ENCODE measurements at regions not wholly inside any gene's neighbourhood (a gene's known extent, or its start where the extent isn't known, plus 50 kb on each side); places are given as distances from the start of the nearest gene placed in this dataset.
"Not testable (repeated sequence)": the region's sequence is repeated elsewhere in the genome, so short reads cannot be mapped to it uniquely, and the experiment has no call there.

DNA sequence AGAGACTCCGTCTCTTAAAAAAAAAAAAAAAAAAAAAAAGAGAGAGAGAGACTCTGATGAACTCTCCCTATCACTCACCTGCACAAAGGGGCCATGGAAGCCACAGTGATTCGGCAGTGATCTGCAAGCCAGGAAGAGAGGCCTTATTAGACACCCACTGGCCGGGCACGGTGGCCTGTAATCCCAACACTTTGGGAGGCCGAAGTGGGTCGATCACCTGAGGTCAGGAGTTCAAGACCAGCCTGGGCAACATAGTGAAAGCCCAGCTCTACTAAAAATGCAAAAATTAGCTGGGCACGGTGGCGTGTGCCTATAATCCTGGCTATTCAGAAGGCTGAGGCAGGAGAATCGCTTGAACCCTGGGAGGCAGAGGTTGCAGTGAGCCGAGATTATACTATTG, 198.5 kb upstream of the WSCD1 start:
- DNase-seq, result no peak

GRCh38 chr17:5872831-5873230, 197.3 kb upstream of the WSCD1 start:
- no peak for DNase-seq

DNA sequence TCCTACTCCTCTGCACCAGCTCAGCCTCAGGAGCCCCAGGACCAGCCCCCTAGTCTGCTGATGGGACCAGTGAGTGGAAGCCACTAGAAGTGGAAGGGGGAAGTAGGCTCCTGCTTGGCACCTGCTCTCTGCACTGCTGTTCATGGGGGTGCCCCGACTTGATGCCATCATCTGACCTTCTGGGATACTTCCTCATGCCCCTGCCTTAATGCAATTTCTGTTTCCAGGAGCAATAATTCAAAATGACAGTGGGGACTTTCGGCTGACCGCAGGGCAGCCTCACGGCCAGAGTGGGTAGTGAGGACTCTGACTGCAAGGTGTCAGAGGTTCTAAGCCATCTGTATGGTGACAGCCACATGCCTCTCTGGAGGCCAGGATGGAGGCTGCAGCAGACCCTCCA, 196.4 kb upstream of the WSCD1 start:
- DNase-seq, result no peak

DNA sequence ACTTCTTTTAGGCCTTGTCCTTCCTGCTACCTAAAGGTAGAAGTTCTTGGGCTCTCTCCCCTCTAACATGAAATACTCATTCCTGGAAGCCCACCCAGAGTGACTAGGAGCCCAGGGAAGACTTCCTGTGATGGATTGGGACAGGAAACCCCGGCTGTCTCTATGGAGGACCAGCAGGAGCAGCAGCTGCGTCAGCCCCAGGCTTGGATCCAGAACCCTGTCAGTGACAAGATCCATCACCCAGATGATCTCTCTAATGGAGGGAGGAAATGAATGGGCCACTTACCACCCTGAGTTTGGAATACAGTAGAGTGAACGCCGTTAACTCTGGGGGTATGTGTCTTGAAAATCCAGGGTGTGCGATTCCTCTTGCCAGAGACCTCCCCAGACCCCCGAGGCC, 195.7 kb upstream of the WSCD1 start:
- DNase-seq, result no peak

GRCh38 chr17:5877366-5877765, 192.8 kb upstream of the WSCD1 start:
- no peak for DNase-seq

DNA sequence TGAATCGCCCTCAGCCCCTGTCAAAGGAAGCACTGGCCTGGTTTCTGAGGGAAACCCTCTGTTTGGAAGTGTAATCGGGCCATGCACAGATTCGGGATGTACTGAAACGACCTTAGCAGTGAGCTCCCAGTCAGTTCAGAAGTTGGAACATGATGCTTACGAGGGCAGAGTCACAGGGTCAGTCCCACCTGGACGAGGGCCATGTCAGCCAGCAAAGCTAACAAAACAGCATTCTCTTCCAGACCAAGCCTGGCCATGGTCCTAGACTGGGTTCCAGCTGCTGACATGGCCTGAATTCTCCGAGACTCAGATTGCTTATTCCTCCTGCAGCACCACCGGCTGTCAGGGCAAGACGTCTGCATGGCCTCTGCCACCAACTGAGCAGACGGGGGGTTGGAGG, 192.2 kb upstream of the WSCD1 start:
- DNase-seq, result no peak

DNA sequence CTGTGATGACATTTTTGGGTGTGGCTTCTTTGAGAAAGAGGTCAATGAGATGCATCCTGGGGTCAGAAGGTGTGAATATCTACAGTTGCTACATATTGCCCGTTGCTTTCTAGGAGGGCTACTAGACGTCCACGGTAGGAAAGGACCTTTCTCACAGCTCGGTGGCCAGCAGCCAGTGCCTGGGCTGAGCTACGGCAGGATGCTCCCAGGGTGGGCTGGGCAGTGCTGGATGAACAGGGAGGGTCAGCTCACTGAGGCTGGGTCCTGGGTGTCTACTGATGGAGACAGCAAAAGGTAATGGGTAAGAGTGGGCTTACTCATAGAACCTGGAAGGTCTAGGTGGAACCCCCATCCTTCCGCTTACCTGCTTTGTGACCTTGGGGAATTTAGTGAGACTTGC, 188.3 kb upstream of the WSCD1 start:
- no peak for DNase-seq

GRCh38 chr17:5883775-5884665, 186.2 kb upstream of the WSCD1 start:
- DNase-seq, result no peak

DNA sequence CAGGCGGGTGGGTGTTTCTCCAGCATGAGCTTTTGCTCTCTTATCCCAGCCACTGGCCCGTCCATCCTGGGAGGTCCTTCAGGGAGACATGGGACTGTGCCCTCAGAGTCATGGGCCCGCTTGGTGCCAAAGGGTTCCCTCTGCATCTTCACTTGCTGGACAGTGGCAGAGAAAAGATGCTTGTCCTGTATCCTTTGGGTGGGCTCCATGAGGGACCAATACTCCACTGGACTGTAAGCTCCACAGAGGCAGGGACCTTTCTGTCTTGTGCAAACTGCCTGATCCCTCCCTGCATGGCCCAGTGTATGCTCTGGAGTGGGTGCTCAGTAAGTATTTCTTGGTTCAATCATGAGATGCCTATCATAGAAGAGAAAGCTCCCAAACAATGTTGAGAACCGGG, 184.8 kb upstream of the WSCD1 start:
- DNase-seq, result no peak

DNA sequence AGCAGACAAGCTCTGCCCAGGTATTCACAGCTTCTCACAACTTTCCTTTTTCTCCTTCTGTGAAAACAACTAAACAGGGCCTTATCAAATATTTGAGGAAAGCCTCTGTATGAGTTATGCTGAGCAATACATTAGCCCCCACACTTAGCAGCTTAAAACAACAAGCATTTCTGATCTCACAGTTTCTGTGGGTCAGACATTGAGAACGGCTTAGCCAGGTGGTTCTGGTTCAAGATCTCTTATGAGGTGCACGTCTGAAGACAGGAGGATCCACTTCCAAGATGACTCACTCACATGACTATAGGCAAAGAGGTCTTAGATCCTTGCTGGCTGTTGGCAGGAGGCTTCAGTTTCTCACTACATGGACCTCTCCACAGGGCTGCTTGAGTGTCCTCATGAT, 181.4 kb upstream of the WSCD1 start:
- DNase-seq, result no peak

GRCh38 chr17:5892921-5893675, 177.1 kb upstream of the WSCD1 start:
- no peak for DNase-seq

DNA sequence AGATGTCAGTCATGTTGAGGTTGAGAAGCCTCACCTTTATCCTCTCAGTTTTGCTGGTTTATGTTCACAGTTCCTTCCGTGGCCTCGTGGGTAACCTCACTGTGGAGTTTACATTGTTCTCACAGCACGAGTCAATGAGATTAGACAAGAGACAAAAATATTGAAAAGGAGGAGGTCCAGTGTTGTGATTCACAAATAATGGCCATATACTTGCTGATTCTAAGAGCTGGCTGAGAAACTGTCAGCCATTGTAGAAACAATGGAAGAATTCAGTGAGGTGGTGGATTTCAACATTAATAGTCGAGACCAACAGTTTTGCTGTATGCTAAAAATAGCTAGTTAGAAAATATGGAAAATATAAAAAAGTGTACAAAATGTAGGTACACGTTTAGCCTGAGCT, 176.4 kb upstream of the WSCD1 start:
- no peak for DNase-seq

DNA sequence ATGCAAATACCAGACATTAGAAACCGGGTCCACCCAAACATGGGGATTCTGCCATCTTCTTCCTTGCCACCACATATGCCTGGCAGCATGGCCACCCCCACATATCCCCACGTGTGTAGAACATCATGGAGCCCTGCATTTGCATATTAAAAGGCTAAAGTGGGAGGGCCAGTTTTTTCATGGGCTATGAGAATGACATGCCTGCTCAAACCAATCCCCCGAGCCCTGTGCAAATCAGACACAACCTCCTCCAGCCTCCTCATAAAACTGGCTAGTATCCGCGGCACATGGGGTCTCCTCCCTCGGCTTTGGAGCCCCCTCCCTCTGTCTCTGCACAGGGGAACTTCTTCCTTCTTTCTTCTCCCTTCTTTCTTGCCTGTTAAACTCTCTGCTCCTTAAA, 174.9 kb upstream of the WSCD1 start:
- DNase-seq, result no peak

DNA sequence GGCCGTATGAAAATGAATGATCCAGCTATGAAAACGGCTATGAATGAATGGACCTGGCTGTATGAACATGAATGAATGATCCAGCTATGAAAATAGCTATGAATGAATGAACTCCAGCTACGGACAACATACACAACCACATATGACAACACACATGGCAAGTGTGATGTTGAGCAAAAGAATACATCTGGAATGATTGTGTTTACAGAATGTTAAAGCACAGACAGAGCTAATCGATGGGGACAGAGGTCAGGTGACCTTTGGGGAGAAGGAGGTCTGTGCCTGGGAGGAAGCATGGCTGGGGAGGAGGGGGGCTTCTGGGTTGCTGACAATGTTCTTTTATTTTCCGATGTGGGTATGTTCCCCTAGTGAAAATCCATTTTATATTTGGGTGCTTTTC, 174.0 kb upstream of the WSCD1 start:
- no peak for DNase-seq

GRCh38 chr17:5897275-5897911, 172.8 kb upstream of the WSCD1 start:
- DNase-seq, result no peak

DNA sequence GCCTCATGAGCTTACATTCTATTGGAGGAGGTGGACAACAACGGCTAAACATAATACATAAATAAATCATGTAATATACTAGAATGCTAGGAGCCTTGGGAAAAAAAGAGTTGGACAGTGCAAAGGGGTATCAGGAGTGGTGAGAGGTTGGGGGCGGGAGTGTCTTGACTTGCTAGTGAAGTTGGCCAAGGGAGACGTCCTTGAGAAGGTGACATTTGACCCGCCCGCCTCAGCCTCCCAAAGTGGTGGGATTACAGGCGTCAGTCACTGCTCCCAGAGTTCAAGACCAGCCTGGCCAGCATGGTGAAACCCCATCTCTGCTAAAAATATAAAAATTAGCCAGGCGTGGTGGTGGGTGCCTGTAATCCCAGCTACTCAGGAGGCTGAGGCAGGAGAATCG, 172.2 kb upstream of the WSCD1 start:
- DNase-seq, result not testable (repeated sequence)

DNA sequence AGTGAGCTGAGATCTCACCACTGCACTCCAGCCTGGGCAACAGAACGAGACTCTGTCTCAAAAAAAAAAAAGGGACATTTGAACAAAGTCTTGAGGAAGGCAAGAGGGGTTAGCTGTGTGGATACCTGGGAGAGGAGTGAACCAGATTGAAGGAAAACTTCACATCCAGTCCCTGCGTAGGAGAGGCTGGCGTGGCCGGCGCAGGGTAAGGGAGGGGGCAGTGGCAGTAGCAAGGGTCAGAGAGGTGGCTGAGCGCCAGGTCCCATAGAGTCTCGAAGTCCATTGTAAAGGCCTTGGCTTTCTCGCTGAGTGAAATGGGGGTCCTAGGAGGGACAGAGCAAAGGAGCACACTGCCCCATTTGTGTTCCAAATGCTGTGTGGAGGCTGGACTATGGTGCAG, 171.8 kb upstream of the WSCD1 start:
- DNase-seq, result no peak

DNA sequence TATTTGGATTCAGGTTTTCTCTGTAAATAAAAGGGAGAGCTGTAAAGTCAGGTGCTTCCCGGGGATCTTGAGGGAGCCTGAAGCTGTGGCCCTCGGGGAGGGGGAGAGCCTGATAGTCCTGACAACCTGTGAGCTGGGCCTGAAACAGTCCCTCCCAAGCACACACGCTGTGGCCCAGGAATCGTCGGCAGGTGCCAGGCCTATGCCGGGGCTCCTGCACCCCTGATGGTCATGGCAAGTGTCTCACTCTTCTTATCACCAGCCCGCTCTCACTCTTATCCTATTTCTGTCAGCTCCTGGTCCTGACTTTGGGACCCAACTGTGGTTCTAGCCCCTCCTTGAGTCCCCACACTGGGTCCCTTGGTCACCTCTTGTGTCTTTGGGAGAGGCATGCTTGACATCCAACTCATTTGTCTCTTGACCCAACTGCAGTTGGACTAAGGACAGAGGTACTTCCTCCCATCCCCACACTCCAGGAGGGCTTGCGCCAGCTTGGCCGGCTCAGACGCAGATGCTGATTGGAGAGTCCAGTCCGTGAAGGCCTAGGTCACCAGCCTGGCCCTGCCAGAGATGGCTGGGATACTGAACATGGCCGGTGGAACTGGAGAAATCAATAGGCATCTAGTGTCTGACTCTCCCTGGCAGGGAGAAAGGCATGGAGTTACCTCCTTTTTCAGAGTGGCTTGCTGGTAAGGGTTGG, 170.5 kb upstream of the WSCD1 start:
- no peak for DNase-seq

DNA sequence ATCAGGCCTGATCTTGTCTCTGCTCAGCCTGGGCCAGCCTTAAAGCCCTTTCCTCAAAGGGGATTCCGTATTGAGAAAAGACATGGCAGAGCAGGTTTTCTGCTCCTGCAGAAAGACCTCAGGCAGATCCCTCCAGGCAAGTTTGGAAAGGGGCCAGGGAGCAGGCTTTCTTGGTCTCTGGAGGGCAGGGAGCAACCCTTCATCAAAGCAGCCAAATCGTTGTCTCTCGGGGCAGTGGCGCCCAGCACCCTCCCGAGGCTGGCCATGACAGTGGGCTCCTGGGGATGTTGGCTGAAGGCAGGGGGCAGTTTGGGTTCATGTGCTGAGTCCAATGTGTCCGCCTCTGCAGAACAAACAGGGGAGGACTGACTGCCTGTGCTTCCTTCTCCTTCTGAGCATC, 168.4 kb upstream of the WSCD1 start:
- DNase-seq, result no peak

DNA sequence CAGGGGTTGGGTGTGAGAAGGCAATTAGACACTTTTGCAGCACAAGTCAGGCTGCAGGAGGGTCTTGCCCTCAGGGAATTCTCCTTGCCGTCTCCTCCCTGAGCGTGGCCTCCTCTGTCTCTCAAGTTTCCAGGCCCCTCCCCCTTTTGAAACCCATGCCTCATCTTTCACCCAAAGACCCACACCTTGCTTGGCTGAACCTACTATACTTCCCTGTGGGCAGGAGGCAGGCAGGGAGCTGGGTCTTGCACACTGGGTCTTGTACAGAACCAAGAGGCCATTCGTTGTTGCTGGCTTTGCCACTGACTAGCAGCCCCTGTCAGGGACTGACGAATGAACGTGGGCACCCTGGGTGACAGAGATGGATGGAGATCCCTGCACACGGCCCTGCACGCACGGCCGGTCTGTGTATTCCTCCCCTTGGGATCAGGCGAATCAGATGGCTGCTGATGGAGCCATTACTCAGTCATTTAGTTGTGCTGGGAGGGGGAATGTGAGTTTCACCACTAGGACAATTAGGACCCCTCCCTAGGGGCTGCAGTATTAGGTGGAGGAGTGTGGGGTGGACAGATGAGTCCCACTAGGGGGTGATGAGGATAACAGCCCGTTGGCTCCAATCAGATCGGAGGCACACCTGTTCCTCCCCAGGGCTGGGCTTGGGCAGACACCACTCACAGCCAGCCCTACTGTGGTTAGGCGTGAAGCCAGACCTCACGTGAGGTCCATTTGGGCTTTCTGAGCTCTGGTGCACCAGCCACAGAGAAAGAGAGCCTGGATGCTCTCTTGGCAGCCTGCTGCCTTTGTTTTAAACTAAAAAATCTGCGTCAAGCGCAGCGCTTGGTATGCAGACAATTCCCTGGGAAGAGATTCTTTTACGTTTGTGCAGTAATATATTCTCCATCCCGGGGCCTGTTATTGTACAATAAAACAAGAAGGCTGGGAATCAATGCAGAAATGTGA, 167.7 kb upstream of the WSCD1 start:
- DNase-seq, result no peak

GRCh38 chr17:5911919-5912318, 158.3 kb upstream of the WSCD1 start:
- no peak for DNase-seq

DNA sequence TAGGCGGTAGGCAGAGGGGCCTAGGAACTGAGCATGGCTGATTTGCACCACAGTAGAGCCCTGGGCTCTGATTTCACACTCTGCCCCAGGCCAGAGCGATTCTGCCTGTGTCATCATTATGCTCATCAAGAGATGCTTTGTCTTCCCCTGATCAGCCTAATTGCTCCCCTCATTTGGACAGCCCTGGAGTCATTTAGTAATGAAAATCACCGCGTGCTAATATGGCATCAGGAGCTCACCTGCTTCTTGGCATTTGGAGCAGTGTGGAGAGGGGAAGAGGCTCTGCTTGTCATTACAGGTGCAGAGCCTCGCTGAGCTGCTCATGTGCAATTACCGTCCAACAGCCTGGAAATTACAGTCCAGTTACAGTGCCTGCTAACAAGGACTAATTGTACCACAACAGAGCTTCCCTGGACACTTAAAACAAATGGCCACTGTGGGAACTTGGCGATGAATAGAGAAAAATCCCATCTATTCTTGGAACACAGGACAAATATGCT, 157.1 kb upstream of the WSCD1 start:
- no peak for DNase-seq
